HL-60 (cell line): ENCODE measurements at regions not wholly inside any gene's neighbourhood (a gene's known extent, or its start where the extent isn't known, plus 50 kb on each side); places are given as distances from the start of the nearest gene placed in this dataset.
A peak's percentile ranks its signal among the peaks of the same experiment; 100 is the strongest.

Source experiments
- DNase-seq, 2 experiments: peaks; one replicate each; pipeline ENCODE4 v3.0.0-alpha.2; 2010 to 2020; ENCODE audit warnings: low read depth in 1 of 2, low spot score in 1 of 2
- H3K27ac ChIP-seq: fragments of 250-450 bp; sonication (Bioruptor Pico); replicated peaks from 2 replicates; pipeline ENCODE4 v1.5.1; 2020; ENCODE audit warnings: mild to moderate bottlenecking, moderate library complexity
- H3K27me3 ChIP-seq: fragments of 250-450 bp; sonication (Bioruptor Pico); 2 replicates; pipeline ENCODE4 v1.5.1; 2021; ENCODE audit warnings: mild to moderate bottlenecking, moderate library complexity; ENCODE audit not compliant: insufficient read depth, poor library complexity, severe bottlenecking
- H3K4me3 ChIP-seq: replicated peaks from 2 replicates; pipeline ENCODE4 v1.5.1; 2011; ENCODE audit warnings: mild to moderate bottlenecking, control low read depth, low read length; ENCODE audit not compliant: insufficient read depth
- GABPA ChIP-seq: IDR thresholded peaks from 2 replicates; pipeline ENCODE4 v1.6.1; 2012; ENCODE audit warnings: low read depth
- POLR2AphosphoS5 ChIP-seq: IDR thresholded peaks from 2 replicates; pipeline ENCODE4 v1.6.1; 2012; ENCODE audit warnings: low read depth
- SPI1 ChIP-seq: IDR thresholded peaks from 2 replicates; pipeline ENCODE4 v1.6.1; 2012; ENCODE audit warnings: low read depth, mild to moderate bottlenecking, borderline replicate concordance
- TF ChIP-seq, protein P1 (sequence below): IDR thresholded peaks from one replicate; pipeline ENCODE4 v1.5.1; 2011; ENCODE audit warnings: low read length, control low read depth, inconsistent platforms; ENCODE audit not compliant: insufficient read depth
- TF ChIP-seq, protein P2 (sequence below): IDR thresholded peaks from 2 replicates; pipeline ENCODE4 v1.6.1; 2012; ENCODE audit warnings: low read depth; ENCODE audit not compliant: insufficient replicate concordance

- H3K4me3 ChIP-seq, result no peak overlapping the region
- H3K27me3 ChIP-seq, result no peaks in the 10 kb centered on the region
- DNase-seq, result peak in 1 of 2 experiments; percentile 22
- TF ChIP-seq, protein P1, sequence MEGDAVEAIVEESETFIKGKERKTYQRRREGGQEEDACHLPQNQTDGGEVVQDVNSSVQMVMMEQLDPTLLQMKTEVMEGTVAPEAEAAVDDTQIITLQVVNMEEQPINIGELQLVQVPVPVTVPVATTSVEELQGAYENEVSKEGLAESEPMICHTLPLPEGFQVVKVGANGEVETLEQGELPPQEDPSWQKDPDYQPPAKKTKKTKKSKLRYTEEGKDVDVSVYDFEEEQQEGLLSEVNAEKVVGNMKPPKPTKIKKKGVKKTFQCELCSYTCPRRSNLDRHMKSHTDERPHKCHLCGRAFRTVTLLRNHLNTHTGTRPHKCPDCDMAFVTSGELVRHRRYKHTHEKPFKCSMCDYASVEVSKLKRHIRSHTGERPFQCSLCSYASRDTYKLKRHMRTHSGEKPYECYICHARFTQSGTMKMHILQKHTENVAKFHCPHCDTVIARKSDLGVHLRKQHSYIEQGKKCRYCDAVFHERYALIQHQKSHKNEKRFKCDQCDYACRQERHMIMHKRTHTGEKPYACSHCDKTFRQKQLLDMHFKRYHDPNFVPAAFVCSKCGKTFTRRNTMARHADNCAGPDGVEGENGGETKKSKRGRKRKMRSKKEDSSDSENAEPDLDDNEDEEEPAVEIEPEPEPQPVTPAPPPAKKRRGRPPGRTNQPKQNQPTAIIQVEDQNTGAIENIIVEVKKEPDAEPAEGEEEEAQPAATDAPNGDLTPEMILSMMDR, result peak; percentile 35
- TF ChIP-seq, protein P2, sequence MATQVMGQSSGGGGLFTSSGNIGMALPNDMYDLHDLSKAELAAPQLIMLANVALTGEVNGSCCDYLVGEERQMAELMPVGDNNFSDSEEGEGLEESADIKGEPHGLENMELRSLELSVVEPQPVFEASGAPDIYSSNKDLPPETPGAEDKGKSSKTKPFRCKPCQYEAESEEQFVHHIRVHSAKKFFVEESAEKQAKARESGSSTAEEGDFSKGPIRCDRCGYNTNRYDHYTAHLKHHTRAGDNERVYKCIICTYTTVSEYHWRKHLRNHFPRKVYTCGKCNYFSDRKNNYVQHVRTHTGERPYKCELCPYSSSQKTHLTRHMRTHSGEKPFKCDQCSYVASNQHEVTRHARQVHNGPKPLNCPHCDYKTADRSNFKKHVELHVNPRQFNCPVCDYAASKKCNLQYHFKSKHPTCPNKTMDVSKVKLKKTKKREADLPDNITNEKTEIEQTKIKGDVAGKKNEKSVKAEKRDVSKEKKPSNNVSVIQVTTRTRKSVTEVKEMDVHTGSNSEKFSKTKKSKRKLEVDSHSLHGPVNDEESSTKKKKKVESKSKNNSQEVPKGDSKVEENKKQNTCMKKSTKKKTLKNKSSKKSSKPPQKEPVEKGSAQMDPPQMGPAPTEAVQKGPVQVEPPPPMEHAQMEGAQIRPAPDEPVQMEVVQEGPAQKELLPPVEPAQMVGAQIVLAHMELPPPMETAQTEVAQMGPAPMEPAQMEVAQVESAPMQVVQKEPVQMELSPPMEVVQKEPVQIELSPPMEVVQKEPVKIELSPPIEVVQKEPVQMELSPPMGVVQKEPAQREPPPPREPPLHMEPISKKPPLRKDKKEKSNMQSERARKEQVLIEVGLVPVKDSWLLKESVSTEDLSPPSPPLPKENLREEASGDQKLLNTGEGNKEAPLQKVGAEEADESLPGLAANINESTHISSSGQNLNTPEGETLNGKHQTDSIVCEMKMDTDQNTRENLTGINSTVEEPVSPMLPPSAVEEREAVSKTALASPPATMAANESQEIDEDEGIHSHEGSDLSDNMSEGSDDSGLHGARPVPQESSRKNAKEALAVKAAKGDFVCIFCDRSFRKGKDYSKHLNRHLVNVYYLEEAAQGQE, result no peak
- H3K27ac ChIP-seq, result no peak overlapping the region
Observed at GRCh38 chr14:34324363-34324795, 137.7 kb downstream of the SPTSSA start.

- no peaks in the 10 kb centered on the region for H3K27me3 ChIP-seq
- H3K27ac ChIP-seq, result no peak overlapping the region
- TF ChIP-seq, protein P1, result peak; percentile 64
- TF ChIP-seq GABPA, result no peak
- DNase-seq, result peak in 1 of 2 experiments; percentile 68
- no peak overlapping the region for H3K4me3 ChIP-seq
Observed at GRCh38 chr14:34322940-34323418, 139.1 kb downstream of the SPTSSA start.

DNA sequence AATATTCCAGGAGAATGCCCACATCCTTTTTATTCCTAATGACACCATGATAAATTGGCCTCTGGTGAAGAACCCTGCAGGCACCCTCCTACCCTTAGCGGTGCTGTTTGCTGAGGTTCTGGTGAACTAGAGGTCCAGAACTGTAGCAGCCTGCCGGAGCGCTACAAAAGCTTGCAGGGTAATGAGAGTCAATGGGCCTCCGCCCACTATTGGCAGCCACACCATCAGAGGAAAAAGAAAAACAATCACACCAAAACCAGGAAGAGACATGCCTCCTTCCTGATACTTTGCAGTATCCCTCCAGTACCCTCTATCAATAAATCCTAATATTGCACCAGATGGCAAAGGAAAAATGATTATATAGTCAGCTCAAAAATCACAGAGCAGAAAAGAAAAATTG is 142.9 kb downstream of the SPTSSA start:
- DNase-seq, result no peak
- no peaks in the 10 kb centered on the region for H3K27me3 ChIP-seq
- TF ChIP-seq POLR2AphosphoS5 (no peak), SPI1 (no peak), GABPA (no peak)
- TF ChIP-seq, protein P2, result no peak
- TF ChIP-seq, protein P1, result no peak
- no peak overlapping the region for H3K4me3 ChIP-seq
- no peak overlapping the region for H3K27ac ChIP-seq

DNA sequence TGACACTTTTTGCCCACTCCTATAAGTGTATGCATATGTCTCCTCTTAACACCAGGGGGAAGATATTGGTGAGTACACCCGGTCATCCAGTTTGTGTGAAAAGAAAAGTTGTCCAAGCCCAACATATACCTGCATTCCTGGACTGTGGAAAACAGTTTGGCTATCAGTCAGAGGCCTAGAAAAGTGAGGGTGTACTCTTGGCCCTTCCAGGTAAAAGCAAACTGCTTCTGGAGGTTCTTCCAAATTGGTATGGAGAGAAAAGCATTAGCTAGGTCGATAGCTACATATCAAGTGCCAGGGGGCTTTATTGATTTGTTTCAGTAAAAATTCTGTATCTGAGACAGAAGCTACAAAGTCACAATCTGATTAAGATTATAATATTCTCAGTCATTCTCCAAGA is 144.0 kb downstream of the SPTSSA start:
- TF ChIP-seq GABPA (no peak), POLR2AphosphoS5 (no peak), SPI1 (no peak)
- TF ChIP-seq, protein P2, result no peak
- TF ChIP-seq, protein P1, result no peak
- Histone ChIP-seq H3K4me3 (no peak overlapping the region), H3K27me3 (no peaks in the 10 kb centered on the region), H3K27ac (no peak overlapping the region)
- no peak for DNase-seq
